ENCODE measurements at regions not wholly inside any gene's neighbourhood (a gene's known extent, or its start where the extent isn't known, plus 50 kb on each side); places are given as distances from the start of the nearest gene placed in this dataset.

GRCh38 chr6:11433860-11434259 is 103.7 kb upstream of the TMEM170B start:
- H3K4me1 ChIP-seq (ENCODE audit: insufficient read depth, low read length) = no peaks in the 10 kb centered on the region
- no peak overlapping the region for H3K27ac ChIP-seq (ENCODE audit: low read depth, low read length)
- H3K4me3 ChIP-seq (ENCODE audit: low read depth in 1 of 2, low read length in 2 of 2) = no peak overlapping the region
- no peak overlapping the region for H3K9ac ChIP-seq (ENCODE audit: low read length)
- no peaks in the 10 kb centered on the region for H3K27me3 ChIP-seq (ENCODE audit: control insufficient read depth in 1 of 2, insufficient read depth in 2 of 2, low read length in 2 of 2)
- no peaks in the 10 kb centered on the region for H3K36me3 ChIP-seq (ENCODE audit: insufficient read depth, low read length)
- H3K9me3 ChIP-seq (ENCODE audit: low read length) = no peaks in the 10 kb centered on the region

GRCh38 chr6:11432713-11433450 is 104.7 kb upstream of the TMEM170B start:
- no peak overlapping the region for H3K27ac ChIP-seq (ENCODE audit: low read depth, low read length)
- H3K4me1 ChIP-seq (ENCODE audit: insufficient read depth, low read length) = no peaks in the 10 kb centered on the region
- H3K9ac ChIP-seq (ENCODE audit: low read length) = no peak overlapping the region

GRCh38 chr6:11432091-11432490 is 105.5 kb upstream of the TMEM170B start:
- no peaks in the 10 kb centered on the region for H3K9me3 ChIP-seq (ENCODE audit: low read length)
- no peak overlapping the region for H3K27ac ChIP-seq (ENCODE audit: low read depth, low read length)
- no peaks in the 10 kb centered on the region for H3K27me3 ChIP-seq (ENCODE audit: control insufficient read depth in 1 of 2, insufficient read depth in 2 of 2, low read length in 2 of 2)
- H3K9ac ChIP-seq (ENCODE audit: low read length) = no peak overlapping the region
- no peaks in the 10 kb centered on the region for H3K4me1 ChIP-seq (ENCODE audit: insufficient read depth, low read length)
- no peak overlapping the region for H3K4me3 ChIP-seq (ENCODE audit: low read depth in 1 of 2, low read length in 2 of 2)
- H3K36me3 ChIP-seq (ENCODE audit: insufficient read depth, low read length) = no peaks in the 10 kb centered on the region

More at GRCh38 chr6:11432713-11433450, 104.7 kb upstream of the TMEM170B start:
- Histone ChIP-seq H3K36me3 (ENCODE audit: insufficient read depth, low read length) (no peaks in the 10 kb centered on the region), H3K27me3 (ENCODE audit: control insufficient read depth in 1 of 2, insufficient read depth in 2 of 2, low read length in 2 of 2) (no peaks in the 10 kb centered on the region), H3K9me3 (ENCODE audit: low read length) (no peaks in the 10 kb centered on the region), H3K4me3 (ENCODE audit: low read depth in 1 of 2, low read length in 2 of 2) (no peak overlapping the region)

GRCh38 chr6:11431455-11431937 is 106.1 kb upstream of the TMEM170B start:
- H3K4me1 ChIP-seq (ENCODE audit: insufficient read depth, low read length) = no peaks in the 10 kb centered on the region
- H3K4me3 ChIP-seq (ENCODE audit: low read depth in 1 of 2, low read length in 2 of 2) = no peak overlapping the region

GRCh38 chr6:11430036-11430435 is 107.5 kb upstream of the TMEM170B start:
- Histone ChIP-seq H3K9ac (ENCODE audit: low read length) (no peak overlapping the region), H3K36me3 (ENCODE audit: insufficient read depth, low read length) (no peaks in the 10 kb centered on the region), H3K4me3 (ENCODE audit: low read depth in 1 of 2, low read length in 2 of 2) (no peak overlapping the region), H3K27me3 (ENCODE audit: control insufficient read depth in 1 of 2, insufficient read depth in 2 of 2, low read length in 2 of 2) (no peaks in the 10 kb centered on the region), H3K27ac (ENCODE audit: low read depth, low read length) (no peak overlapping the region), H3K4me1 (ENCODE audit: insufficient read depth, low read length) (no peaks in the 10 kb centered on the region), H3K9me3 (ENCODE audit: low read length) (no peaks in the 10 kb centered on the region)

More at GRCh38 chr6:11431455-11431937, 106.1 kb upstream of the TMEM170B start:
- H3K36me3 ChIP-seq (ENCODE audit: insufficient read depth, low read length) = no peaks in the 10 kb centered on the region
- H3K27ac ChIP-seq (ENCODE audit: low read depth, low read length) = no peak overlapping the region
- H3K27me3 ChIP-seq (ENCODE audit: control insufficient read depth in 1 of 2, insufficient read depth in 2 of 2, low read length in 2 of 2) = no peaks in the 10 kb centered on the region
- H3K9me3 ChIP-seq (ENCODE audit: low read length) = no peaks in the 10 kb centered on the region
- no peak overlapping the region for H3K9ac ChIP-seq (ENCODE audit: low read length)

- no peak overlapping the region for H3K27ac ChIP-seq (ENCODE audit: low read depth, low read length)
- no peaks in the 10 kb centered on the region for H3K9me3 ChIP-seq (ENCODE audit: low read length)
- no peaks in the 10 kb centered on the region for H3K4me1 ChIP-seq (ENCODE audit: insufficient read depth, low read length)
- H3K9ac ChIP-seq (ENCODE audit: low read length) = no peak overlapping the region
- no peaks in the 10 kb centered on the region for H3K36me3 ChIP-seq (ENCODE audit: insufficient read depth, low read length)
- no peak overlapping the region for H3K4me3 ChIP-seq (ENCODE audit: low read depth in 1 of 2, low read length in 2 of 2)
- no peaks in the 10 kb centered on the region for H3K27me3 ChIP-seq (ENCODE audit: control insufficient read depth in 1 of 2, insufficient read depth in 2 of 2, low read length in 2 of 2)
These were observed 108.0 kb upstream of the TMEM170B start for GRCh38 chr6:11429577-11429976.

GRCh38 chr6:11428895-11429294 is 108.7 kb upstream of the TMEM170B start:
- H3K27ac ChIP-seq (ENCODE audit: low read depth, low read length) = no peak overlapping the region
- no peaks in the 10 kb centered on the region for H3K36me3 ChIP-seq (ENCODE audit: insufficient read depth, low read length)
- no peak overlapping the region for H3K4me3 ChIP-seq (ENCODE audit: low read depth in 1 of 2, low read length in 2 of 2)
- H3K9ac ChIP-seq (ENCODE audit: low read length) = no peak overlapping the region
- no peaks in the 10 kb centered on the region for H3K4me1 ChIP-seq (ENCODE audit: insufficient read depth, low read length)
- H3K9me3 ChIP-seq (ENCODE audit: low read length) = no peaks in the 10 kb centered on the region
- no peaks in the 10 kb centered on the region for H3K27me3 ChIP-seq (ENCODE audit: control insufficient read depth in 1 of 2, insufficient read depth in 2 of 2, low read length in 2 of 2)

- Histone ChIP-seq H3K27ac (ENCODE audit: low read depth, low read length) (no peak overlapping the region), H3K4me1 (ENCODE audit: insufficient read depth, low read length) (no peaks in the 10 kb centered on the region), H3K9me3 (ENCODE audit: low read length) (no peaks in the 10 kb centered on the region), H3K27me3 (ENCODE audit: control insufficient read depth in 1 of 2, insufficient read depth in 2 of 2, low read length in 2 of 2) (no peaks in the 10 kb centered on the region), H3K4me3 (ENCODE audit: low read depth in 1 of 2, low read length in 2 of 2) (no peak overlapping the region), H3K9ac (ENCODE audit: low read length) (no peak overlapping the region), H3K36me3 (ENCODE audit: insufficient read depth, low read length) (no peaks in the 10 kb centered on the region)
These were observed 109.2 kb upstream of the TMEM170B start for GRCh38 chr6:11428371-11428770.

GRCh38 chr6:11427723-11428245 is 109.8 kb upstream of the TMEM170B start:
- no peaks in the 10 kb centered on the region for H3K4me1 ChIP-seq (ENCODE audit: insufficient read depth, low read length)
- H3K9ac ChIP-seq (ENCODE audit: low read length) = no peak overlapping the region
- H3K9me3 ChIP-seq (ENCODE audit: low read length) = no peaks in the 10 kb centered on the region
- H3K27ac ChIP-seq (ENCODE audit: low read depth, low read length) = no peak overlapping the region
- no peak overlapping the region for H3K4me3 ChIP-seq (ENCODE audit: low read depth in 1 of 2, low read length in 2 of 2)
- H3K36me3 ChIP-seq (ENCODE audit: insufficient read depth, low read length) = no peaks in the 10 kb centered on the region
- no peaks in the 10 kb centered on the region for H3K27me3 ChIP-seq (ENCODE audit: control insufficient read depth in 1 of 2, insufficient read depth in 2 of 2, low read length in 2 of 2)

- Histone ChIP-seq H3K4me1 (ENCODE audit: insufficient read depth, low read length) (no peaks in the 10 kb centered on the region), H3K4me3 (ENCODE audit: low read depth in 1 of 2, low read length in 2 of 2) (no peak overlapping the region), H3K9me3 (ENCODE audit: low read length) (no peaks in the 10 kb centered on the region), H3K9ac (ENCODE audit: low read length) (no peak overlapping the region), H3K27ac (ENCODE audit: low read depth, low read length) (no peak overlapping the region), H3K27me3 (ENCODE audit: control insufficient read depth in 1 of 2, insufficient read depth in 2 of 2, low read length in 2 of 2) (no peaks in the 10 kb centered on the region), H3K36me3 (ENCODE audit: insufficient read depth, low read length) (no peaks in the 10 kb centered on the region)
These were observed 110.3 kb upstream of the TMEM170B start for GRCh38 chr6:11427091-11427722.

- H3K9me3 ChIP-seq (ENCODE audit: low read length) = no peaks in the 10 kb centered on the region
- no peak overlapping the region for H3K9ac ChIP-seq (ENCODE audit: low read length)
- H3K36me3 ChIP-seq (ENCODE audit: insufficient read depth, low read length) = no peaks in the 10 kb centered on the region
- no peak overlapping the region for H3K4me3 ChIP-seq (ENCODE audit: low read depth in 1 of 2, low read length in 2 of 2)
- no peak overlapping the region for H3K27ac ChIP-seq (ENCODE audit: low read depth, low read length)
- no peaks in the 10 kb centered on the region for H3K27me3 ChIP-seq (ENCODE audit: control insufficient read depth in 1 of 2, insufficient read depth in 2 of 2, low read length in 2 of 2)
- H3K4me1 ChIP-seq (ENCODE audit: insufficient read depth, low read length) = no peaks in the 10 kb centered on the region
These were observed 111.0 kb upstream of the TMEM170B start for GRCh38 chr6:11426571-11426970.
